Caco-2 (cell line): ENCODE measurements at regions not wholly inside any gene's neighbourhood (a gene's known extent, or its start where the extent isn't known, plus 50 kb on each side); places are given as distances from the start of the nearest gene placed in this dataset.

Experiments used
- BruUV-seq: library from RNA; stranded (reverse); fragments of 400-500 nt; replicated peaks from 2 replicates; lab custom pipeline; 2021; lab: Mats Ljungman, UMichigan
- CTCF ChIA-PET: fragments of 300-600 bp; sonication (Branson Sonifier 250); formaldehyde crosslinking; loops from one replicate; lab custom pipeline; 2022; ENCODE audit warnings: antibody characterized with exemption; lab: Charles Lee
- POLR2A ChIA-PET: fragments of 300-600 bp; sonication (Branson Sonifier 250); formaldehyde crosslinking; loops from one replicate; lab custom pipeline; 2022; ENCODE audit warnings: antibody characterized with exemption; lab: Charles Lee
- DNase-seq, 2 experiments: peaks; one replicate each; pipeline versions ENCODE4 v3.0.0 to v3.0.0-alpha.2; 2020 to 2022
- H3K27me3 ChIP-seq: replicated peaks from 2 replicates; pipeline ENCODE4 v1.6.0; 2011; ENCODE audit warnings: low read length; ENCODE audit not compliant: control insufficient read depth, insufficient read depth
- H3K36me3 ChIP-seq: 2 replicates; pipeline ENCODE4 v1.5.1; 2011; ENCODE audit warnings: low read length; ENCODE audit not compliant: control insufficient read depth, insufficient read depth
- H3K4me1 ChIP-seq: fragments of 250-450 bp; sonication (Bioruptor Pico); 2 replicates; pipeline ENCODE4 v1.5.1; 2020; ENCODE audit warnings: mild to moderate bottlenecking
- H3K4me3 ChIP-seq: 2 replicates; pipeline ENCODE4 v1.5.1; 2011; ENCODE audit warnings: low read depth, mild to moderate bottlenecking, control low read depth, low read length
- H3K9me3 ChIP-seq: fragments of 250-450 bp; sonication (Bioruptor Pico); 2 replicates; pipeline ENCODE4 v1.5.1; 2020; ENCODE audit warnings: mild to moderate bottlenecking, moderate library complexity
- H3K27ac Mint-ChIP-seq: one replicate; pipeline ENCODE4 v1.8.0; 2022; ENCODE audit warnings: mixed read lengths; ENCODE audit not compliant: unreplicated experiment
- H3K27me3 Mint-ChIP-seq: one replicate; pipeline ENCODE4 v1.8.0; 2022; ENCODE audit warnings: mixed read lengths; ENCODE audit not compliant: insufficient read depth, unreplicated experiment
- H3K36me3 Mint-ChIP-seq: one replicate; pipeline ENCODE4 v1.8.0; 2022; ENCODE audit warnings: mild to moderate bottlenecking, mixed read lengths; ENCODE audit not compliant: insufficient read depth, unreplicated experiment
- H3K4me1 Mint-ChIP-seq: one replicate; pipeline ENCODE4 v1.8.0; 2022; ENCODE audit warnings: low read depth, mixed read lengths; ENCODE audit not compliant: unreplicated experiment
- H3K4me3 Mint-ChIP-seq: one replicate; pipeline ENCODE4 v1.8.0; 2022; ENCODE audit warnings: mild to moderate bottlenecking, moderate library complexity, mixed read lengths; ENCODE audit not compliant: unreplicated experiment
- H3K9me3 Mint-ChIP-seq: one replicate; pipeline ENCODE4 v1.8.0; 2022; ENCODE audit warnings: mixed read lengths; ENCODE audit not compliant: unreplicated experiment
- intact Hi-C: fragments of 100-400 bp; cut with micrococcal nuclease; formaldehyde crosslinking; loops from one replicate; pipeline ENCODE4 v1.10.0; 2022; ENCODE audit not compliant: unreplicated experiment
- TF ChIP-seq, protein P1 (sequence below), 2 experiments: fragments of 200-600 bp in 1 of 2; IDR thresholded peaks; 1 replicate in 1 of 2; 2 replicates in 1 of 2; pipeline versions ENCODE4 v1.5.1 to v1.8.0; 2011 to 2022; ENCODE audit warnings: antibody characterized with exemption in 1 of 2, control low read depth in 1 of 2, inconsistent platforms in 1 of 2, low read depth in 1 of 2, low read length in 1 of 2, mild to moderate bottlenecking in 1 of 2, moderate library complexity in 1 of 2; ENCODE audit not compliant: insufficient read depth in 1 of 2, severe bottlenecking in 1 of 2, unreplicated experiment in 1 of 2

DNA sequence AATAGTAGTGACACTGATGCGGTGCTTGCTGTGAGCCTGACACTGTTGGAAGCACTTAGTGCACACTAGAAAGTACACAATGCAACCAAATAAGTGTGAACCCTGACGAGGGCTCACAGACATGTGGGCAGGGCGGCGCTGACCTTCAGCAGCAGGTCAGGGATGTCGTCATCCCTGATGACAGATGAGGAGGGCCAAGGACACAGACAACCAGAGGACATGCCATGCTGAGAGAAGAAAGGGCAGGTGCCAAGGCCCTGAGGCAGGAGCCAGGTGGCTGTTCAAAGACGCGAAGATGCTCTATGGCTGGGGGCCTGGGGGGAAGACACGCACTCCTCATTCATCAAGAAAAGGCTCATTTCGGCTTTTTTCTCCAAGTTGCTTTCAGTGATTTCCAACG, 176.4 kb upstream of the CST7 start:
- Histone ChIP-seq H3K27me3 (no peaks in the 10 kb centered on the region), H3K4me3 (no peak overlapping the region), H3K36me3 (no peaks in the 10 kb centered on the region), H3K9me3 (peaks cover 8% of the 10 kb centered on the region; the same call in 1 of the 2 replicates), H3K4me1 (no peaks in the 10 kb centered on the region)
- TF ChIP-seq, protein P1, sequence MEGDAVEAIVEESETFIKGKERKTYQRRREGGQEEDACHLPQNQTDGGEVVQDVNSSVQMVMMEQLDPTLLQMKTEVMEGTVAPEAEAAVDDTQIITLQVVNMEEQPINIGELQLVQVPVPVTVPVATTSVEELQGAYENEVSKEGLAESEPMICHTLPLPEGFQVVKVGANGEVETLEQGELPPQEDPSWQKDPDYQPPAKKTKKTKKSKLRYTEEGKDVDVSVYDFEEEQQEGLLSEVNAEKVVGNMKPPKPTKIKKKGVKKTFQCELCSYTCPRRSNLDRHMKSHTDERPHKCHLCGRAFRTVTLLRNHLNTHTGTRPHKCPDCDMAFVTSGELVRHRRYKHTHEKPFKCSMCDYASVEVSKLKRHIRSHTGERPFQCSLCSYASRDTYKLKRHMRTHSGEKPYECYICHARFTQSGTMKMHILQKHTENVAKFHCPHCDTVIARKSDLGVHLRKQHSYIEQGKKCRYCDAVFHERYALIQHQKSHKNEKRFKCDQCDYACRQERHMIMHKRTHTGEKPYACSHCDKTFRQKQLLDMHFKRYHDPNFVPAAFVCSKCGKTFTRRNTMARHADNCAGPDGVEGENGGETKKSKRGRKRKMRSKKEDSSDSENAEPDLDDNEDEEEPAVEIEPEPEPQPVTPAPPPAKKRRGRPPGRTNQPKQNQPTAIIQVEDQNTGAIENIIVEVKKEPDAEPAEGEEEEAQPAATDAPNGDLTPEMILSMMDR (IDR thresholded peaks at IDR 0.05; ENCODE audit: insufficient read depth in 1 of 2, low read depth in 1 of 2, low read length in 1 of 2, severe bottlenecking in 1 of 2, unreplicated experiment in 1 of 2): no peak
- ChIA-PET POLR2A (no interaction called here), CTCF (interaction anchor here (0.6 kb wide), 1 partner anchor 1102 kb away, joined by 6 read pairs; no protein-coding TSS in a partner anchor)
- Mint-ChIP-seq H3K4me1 (no peaks in the 10 kb centered on the region), H3K4me3 (no peak overlapping the region), H3K27ac (no peak overlapping the region), H3K36me3 (no peaks in the 10 kb centered on the region), H3K27me3 (peaks cover 22% of the 10 kb centered on the region), H3K9me3 (peaks cover 17% of the 10 kb centered on the region)
- no TSS peak for BruUV-seq
- DNase-seq: peak in 1 of 2 experiments; percentile 18
- intact Hi-C loops: no loop called here

DNA sequence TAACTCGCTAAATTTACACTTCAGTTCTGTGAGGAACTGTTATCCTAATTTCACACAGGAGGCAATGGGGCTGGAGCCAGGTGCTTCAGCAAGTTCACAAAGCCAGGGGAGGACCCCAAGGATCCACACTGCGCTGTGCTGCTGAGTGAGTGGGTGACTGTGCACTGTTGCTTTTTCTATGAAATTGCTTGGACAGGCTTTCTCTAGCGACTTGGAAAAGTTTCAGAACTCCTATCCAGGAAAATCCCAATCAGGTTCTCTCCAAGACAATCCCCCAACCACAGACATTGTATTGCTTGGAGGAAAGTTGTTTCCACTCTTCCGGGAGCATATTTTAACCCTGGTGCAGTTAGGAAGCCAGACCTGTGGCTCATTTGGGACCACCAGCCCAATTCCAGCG, 175.9 kb upstream of the CST7 start:
- H3K4me1 Mint-ChIP-seq: no peaks in the 10 kb centered on the region

DNA sequence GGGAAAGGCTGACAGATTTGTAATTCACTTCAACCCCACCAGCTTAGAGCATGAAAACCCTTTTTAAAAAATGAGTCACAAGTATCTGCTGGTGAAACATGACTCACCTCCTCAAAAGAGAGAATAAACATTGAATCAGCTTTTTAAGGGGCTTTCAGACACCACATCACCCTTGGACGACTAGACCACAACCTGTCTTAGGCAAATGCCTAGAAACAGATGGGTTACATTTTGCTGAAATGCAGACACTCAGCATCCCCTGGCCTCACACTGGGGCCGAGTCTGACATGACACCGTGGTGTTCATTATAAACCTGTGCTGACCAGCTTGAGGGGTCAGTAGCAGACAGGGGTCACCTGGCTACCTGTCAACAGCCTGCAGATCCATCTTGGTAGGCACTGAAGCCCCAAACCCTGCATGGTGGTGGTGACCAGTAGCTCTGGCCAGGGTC, 175.3 kb upstream of the CST7 start:
- Mint-ChIP-seq H3K36me3 (no peaks in the 10 kb centered on the region), H3K27me3 (peaks cover 22% of the 10 kb centered on the region), H3K4me1 (no peaks in the 10 kb centered on the region), H3K27ac (no peak overlapping the region), H3K9me3 (peaks cover 17% of the 10 kb centered on the region), H3K4me3 (no peak overlapping the region)
- TF ChIP-seq, protein P1 (IDR thresholded peaks at IDR 0.05; ENCODE audit: insufficient read depth in 1 of 2, low read depth in 1 of 2, low read length in 1 of 2, severe bottlenecking in 1 of 2, unreplicated experiment in 1 of 2): no peak
- intact Hi-C loops: no loop called here
- BruUV-seq: no TSS peak
- no peak overlapping the region for H3K4me3 ChIP-seq
- H3K36me3 ChIP-seq: no peaks in the 10 kb centered on the region
- peak in 1 of 2 experiments; percentile 12 for DNase-seq
- ChIA-PET CTCF (no interaction called here), POLR2A (no interaction called here)
- H3K9me3 ChIP-seq: peaks cover 8% of the 10 kb centered on the region; the same call in 1 of the 2 replicates
- H3K27me3 ChIP-seq: no peaks in the 10 kb centered on the region
- H3K4me1 ChIP-seq: no peaks in the 10 kb centered on the region

More for the DNA sequence above, 175.9 kb upstream of the CST7 start:
- ChIA-PET CTCF (no interaction called here), POLR2A (no interaction called here)
- no peak for DNase-seq
- H3K9me3 ChIP-seq: peaks cover 8% of the 10 kb centered on the region; the same call in 1 of the 2 replicates
- H3K4me1 ChIP-seq: no peaks in the 10 kb centered on the region
- Mint-ChIP-seq H3K9me3 (peaks cover 17% of the 10 kb centered on the region), H3K27me3 (peaks cover 22% of the 10 kb centered on the region), H3K4me3 (no peak overlapping the region), H3K27ac (no peak overlapping the region), H3K36me3 (no peaks in the 10 kb centered on the region)
- H3K27me3 ChIP-seq: no peaks in the 10 kb centered on the region
- BruUV-seq: no TSS peak
- H3K4me3 ChIP-seq: no peak overlapping the region
- no peaks in the 10 kb centered on the region for H3K36me3 ChIP-seq
- TF ChIP-seq, protein P1 (IDR thresholded peaks at IDR 0.05; ENCODE audit: insufficient read depth in 1 of 2, low read depth in 1 of 2, low read length in 1 of 2, severe bottlenecking in 1 of 2, unreplicated experiment in 1 of 2): no peak
- intact Hi-C loops: no loop called here
